RKO (cell line): ENCODE measurements at regions not wholly inside any gene's neighbourhood (a gene's known extent, or its start where the extent isn't known, plus 50 kb on each side); places are given as distances from the start of the nearest gene placed in this dataset.

Experiments
- DNase-seq: peaks from one replicate; pipeline ENCODE4 v3.0.0-alpha.2; 2016; ENCODE audit warnings: low spot score

DNA sequence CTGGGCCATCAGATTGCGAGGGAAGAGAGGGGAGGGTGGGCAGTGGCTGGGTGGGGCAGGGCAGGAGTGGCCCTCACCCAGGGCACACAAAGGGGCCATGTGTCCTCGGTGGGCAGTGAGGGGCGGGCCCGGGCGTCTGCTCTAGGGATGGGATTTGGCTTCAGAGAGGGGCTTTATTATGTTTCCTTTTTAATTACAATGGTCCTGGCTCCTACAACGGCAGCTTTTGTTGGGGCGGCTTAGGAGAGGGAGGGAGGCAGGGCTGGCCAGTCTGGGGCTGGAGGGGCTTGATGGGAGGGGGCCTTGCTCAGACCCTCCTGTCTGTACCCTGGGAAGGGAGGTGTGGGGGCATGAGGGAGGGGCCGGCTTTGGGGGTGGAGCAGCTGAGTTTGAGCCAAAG is 102.8 kb upstream of the WNT4 start:
- no peak for DNase-seq

DNA sequence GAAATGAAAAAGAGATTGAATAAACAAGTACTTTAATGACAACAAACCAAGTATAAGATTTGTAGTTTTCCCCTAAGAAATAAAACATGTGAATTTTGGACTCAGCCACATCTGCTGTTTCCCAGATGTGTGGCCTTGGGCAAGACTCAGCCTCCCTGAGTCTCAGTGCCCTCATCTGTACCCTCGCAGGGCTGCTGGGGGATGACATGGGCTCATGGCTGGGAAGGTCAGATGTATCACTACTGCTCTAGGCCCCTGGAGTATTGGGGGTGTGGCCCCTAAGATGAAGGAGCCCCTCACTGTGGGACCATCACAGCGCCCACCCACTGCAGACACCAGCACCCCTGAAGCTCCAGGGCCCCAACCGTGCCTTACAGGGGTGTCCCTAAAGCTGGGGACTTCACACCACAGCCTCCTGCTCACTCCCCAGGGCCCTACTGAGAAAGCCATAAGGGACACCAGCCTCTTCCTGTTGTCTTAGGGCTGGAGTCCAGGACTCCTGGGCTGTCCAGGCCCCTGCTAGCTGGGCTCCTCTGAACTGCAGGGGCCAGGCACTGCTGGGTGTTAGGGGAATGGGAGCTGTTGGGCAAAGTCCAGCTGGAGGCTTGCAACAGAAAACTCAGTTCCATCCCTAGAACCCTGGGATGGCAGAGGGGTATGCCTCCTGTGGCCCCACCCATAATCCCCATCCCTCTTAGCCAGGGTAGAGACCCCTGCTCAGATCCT is 104.0 kb upstream of the WNT4 start:
- no peak for DNase-seq

DNA sequence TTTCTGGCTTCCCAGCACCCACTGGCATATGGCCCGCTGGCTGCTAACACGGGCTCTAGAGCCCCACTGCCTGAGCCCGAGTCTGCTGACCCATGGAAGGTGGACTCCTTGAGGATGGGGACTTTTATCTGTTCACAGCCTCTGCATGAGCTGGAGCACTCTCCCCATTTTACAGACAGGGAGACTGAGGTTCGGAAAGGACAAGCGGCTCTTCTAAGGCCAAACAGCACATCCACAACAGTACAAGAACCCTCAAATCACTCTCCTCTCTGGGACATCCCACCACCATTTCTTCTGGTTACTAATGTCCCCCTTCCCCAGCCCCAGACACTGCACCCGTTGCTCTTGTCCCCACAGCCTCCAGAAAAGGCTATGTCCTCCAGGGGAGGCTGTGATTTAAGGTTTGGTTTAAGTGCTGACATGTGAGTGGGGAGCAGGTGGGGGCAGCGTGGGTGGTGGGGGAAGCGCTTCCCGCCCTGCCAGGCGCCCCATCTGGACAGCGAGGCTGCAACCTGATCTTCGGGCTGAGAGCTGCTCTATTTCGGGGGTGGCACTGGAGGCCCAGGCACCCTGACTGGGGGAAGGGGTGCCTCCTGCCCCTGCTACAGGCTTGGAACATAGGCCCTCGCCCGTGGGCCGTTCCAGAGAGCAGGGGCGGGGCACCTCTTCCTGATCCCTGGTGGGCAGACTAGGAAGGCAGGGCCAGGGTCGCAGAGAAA is 104.8 kb upstream of the WNT4 start:
- DNase-seq, result no peak

DNA sequence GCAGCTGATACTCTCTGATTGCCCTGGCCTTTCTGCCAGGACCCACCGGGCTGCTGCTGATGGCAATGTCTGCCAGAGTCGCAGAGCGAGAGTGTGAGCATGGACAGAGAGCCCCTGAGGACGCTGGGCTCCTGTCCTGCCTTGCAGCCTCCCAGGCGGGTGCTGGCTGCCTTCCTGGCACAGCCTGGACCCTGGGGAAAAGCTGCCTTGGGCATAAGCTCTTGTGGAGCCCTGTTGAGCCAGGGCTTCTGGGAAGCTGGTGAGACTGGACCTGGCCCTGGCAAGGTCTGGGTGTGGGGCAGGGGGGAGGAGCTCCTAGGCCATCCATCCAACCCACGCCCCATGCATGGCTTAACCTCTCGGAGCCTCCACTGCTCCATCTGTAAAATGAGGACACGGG is 105.8 kb upstream of the WNT4 start:
- DNase-seq, result no peak

- no peak for DNase-seq
Measured at GRCh38 chr1:22249928-22250680, 107.2 kb upstream of the WNT4 start.

- no peak for DNase-seq
Measured at GRCh38 chr1:22250724-22251123, 107.8 kb upstream of the WNT4 start.

DNA sequence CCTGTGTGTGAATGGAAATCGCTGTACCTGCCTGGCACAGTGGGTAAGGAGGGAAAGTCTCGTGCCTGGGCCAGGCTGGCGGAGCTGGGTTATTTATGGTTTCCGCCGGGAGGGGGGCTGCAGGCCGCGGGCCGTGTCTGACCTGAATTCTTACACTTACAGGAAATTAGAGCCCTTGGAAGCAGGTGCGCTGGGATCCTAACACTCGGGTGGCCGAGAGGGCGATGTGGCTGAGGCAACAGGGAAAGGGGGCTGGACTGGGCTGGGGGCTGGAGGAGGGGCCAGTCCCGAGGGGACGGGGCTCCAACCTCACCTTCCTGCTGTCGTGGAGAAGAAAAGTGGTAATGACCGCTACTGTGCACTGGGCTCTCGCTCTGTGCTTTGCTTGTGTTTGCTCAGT is 109.4 kb upstream of the WNT4 start:
- no peak for DNase-seq

- DNase-seq, result no peak
Measured at GRCh38 chr1:22253012-22253790, 110.3 kb upstream of the WNT4 start.

- DNase-seq, result no peak
Measured at GRCh38 chr1:22254756-22255155, 111.9 kb upstream of the WNT4 start.

- DNase-seq, result no peak
Measured at GRCh38 chr1:22255341-22256212, 112.7 kb upstream of the WNT4 start.

DNA sequence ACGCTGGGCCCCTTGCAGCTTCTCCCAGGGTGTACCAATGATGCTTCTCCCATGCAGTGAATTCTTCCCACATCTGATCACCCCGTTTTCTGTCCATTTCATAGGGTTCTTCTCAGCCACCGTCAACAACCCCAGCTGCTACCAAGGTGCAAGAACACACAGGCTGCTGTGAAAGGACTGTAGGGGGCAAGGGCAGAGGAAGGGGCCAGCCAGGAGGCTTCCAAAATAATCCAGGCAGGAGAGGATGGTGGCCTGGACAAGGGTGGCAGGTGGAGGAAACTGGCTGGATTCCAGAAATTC is 113.3 kb upstream of the WNT4 start:
- DNase-seq, result no peak

DNA sequence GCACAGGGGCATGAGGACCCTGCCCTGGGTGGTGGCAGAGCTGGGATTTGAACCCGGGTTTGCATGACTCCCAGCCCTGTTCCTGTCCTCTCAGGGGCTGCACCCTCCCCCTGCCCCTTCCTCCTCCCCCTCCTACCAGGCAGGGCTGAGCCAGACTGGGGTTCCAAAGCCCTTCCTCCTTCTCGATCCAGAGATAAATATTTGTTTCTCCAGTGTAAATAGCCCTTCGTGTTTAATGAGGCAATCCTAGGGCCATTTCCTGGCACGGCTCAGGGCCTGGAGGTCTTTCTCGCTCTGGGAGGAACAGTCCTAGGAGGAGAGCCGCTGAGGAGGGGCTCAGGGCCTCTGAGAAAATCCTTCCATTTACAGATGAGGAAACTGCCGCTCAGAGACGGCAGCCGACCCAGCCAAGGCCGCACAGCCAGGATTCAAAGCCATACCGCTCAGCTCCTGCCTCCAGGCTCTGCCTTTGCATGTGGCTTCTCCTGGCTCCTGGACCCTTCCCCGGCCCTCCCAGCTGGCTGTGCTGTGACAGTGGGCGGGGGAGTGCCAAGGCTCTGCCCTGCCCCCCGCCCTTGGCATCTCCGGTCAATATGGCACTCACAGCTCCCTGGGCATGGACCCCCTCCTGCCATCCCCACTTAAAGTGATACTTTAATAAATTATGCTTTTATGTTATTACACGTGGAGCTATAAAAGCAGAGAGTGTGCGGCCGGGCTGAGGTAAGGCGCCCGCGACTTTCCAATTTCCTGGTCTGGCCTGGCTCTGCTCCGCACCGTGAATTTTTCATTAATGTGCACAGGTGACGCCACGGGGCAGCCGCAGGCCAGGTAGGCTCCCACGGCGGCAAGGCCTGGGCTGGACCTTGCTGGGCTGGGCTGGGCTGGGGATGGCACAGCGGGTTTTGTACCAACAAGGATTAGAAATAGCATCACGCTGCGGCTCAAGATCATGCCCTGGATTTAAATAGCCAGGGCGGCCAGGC is 114.7 kb upstream of the WNT4 start:
- DNase-seq, result no peak

DNA sequence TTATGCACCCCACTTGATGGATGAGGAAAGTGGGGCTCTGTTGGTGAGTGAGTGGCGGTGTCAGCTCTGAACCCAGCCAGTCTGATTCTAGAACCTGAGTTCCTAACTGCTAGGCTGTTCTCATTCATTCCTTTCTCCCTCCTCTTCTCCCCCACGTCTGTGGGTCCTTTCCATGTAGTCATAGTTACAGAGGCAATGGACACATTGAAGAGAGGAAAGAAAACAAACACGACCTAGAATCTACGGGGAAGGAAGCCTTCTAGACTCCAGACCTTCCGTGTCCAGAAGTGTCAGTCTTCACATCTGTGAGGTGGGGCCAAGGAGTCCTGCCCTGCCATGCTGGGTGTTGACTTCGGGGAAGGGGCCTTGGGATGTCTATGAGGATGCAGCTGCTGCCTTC is 115.8 kb upstream of the WNT4 start:
- DNase-seq, result no peak

DNA sequence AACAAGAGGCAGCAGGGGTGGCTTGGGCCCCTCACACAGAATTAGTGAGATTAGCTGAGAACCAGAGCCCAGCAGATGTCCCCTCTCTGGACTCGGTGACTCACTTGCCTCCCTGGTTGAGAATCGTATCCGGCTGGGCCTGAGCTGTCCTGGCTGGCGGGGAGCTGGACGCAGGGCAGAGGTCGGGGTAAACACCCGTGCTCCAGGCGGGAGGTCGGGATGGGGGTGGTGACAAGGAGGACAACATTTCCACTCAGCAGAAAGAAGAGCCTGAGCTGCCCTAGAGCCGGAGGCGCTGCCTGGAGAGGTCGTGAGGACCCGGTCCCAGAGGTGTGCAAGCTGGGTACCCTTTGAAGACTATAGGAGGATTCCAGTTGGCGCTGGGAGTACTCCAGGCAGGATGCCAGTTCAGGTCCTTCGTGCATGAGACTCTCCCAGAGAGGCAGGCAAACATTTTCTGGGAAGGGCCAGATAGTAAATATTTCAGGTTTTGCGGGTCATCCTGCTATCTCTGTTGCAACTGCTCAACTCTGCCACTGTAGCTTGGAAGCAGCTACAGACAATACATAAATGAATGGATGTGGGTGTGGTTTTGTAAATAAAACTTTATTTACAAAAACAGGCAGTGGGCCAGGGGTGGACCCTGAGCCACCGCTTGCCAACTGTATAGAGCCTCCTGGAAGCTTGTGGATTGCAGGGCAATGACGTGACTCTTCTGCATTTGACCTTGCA is 116.8 kb upstream of the WNT4 start:
- no peak for DNase-seq

GRCh38 chr1:22260860-22261432 is 118.0 kb upstream of the WNT4 start:
- no peak for DNase-seq

GRCh38 chr1:22261580-22261979 is 118.7 kb upstream of the WNT4 start:
- no peak for DNase-seq

GRCh38 chr1:22262583-22262982 is 119.7 kb upstream of the WNT4 start:
- DNase-seq, result no peak

DNA sequence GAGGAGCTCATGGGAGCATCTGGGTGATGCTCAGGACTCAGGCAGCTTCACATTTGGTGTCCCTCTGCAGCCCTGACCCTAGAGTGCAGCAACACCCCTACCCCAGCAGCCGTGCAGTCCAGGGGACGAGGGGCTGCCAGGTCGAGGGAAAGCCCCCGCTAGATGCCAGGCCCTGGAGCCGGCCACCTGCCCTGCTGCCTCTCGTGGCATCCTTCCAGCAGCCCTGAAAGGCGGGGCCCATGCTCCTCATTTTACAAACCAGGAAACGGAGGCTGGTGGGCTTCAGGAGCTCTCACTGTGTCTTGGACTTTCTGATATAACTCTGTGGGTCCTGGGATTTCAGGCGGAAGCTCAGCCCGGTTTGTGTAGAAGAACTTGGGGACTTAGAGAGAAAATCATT is 120.5 kb upstream of the WNT4 start:
- no peak for DNase-seq
